Hepatocyte (in vitro differentiated cells): ENCODE measurements at regions not wholly inside any gene's neighbourhood (a gene's known extent, or its start where the extent isn't known, plus 50 kb on each side); places are given as distances from the start of the nearest gene placed in this dataset.

ENCODE experiments used
- EZH2 ChIP-seq: fragments of 200-600 bp; sonication (generic); IDR thresholded peaks from 2 replicates; pipeline ENCODE4 v1.6.1; 2016; ENCODE audit warnings: antibody characterized with exemption, mild to moderate bottlenecking, borderline replicate concordance
- EZH2phosphoT487 ChIP-seq: fragments of 200-600 bp; sonication (generic); IDR thresholded peaks from one replicate; pipeline ENCODE4 v1.6.1; 2018; ENCODE audit warnings: antibody characterized with exemption, mild to moderate bottlenecking, low read depth, moderate library complexity; ENCODE audit not compliant: unreplicated experiment, severe bottlenecking
- TF ChIP-seq, protein P1 (sequence below): fragments of 200-600 bp; sonication (generic); IDR thresholded peaks from 2 replicates; pipeline ENCODE4 v1.5.1; 2016; ENCODE audit warnings: antibody characterized with exemption, mild to moderate bottlenecking; ENCODE audit not compliant: poor library complexity

DNA sequence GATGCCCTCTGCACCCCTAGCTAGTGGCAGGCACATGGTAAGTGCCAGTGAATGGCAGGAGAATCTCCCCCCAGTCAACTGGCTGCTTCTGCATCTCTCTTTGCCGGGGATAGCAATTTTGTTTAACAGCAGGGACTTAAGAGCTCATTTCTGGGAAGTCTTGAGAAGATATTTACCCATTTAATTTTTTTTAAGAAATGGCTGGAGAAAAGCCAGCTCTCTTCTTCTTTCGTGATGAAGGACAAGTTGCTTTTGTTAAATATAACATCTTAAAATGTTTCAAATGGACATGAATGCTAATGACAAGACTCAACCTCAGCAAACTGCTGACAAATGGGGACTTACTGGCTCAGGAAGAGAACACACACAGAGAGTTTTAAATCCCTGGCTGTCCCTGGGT, 55.0 kb upstream of the IYD start:
- TF ChIP-seq, protein P1, sequence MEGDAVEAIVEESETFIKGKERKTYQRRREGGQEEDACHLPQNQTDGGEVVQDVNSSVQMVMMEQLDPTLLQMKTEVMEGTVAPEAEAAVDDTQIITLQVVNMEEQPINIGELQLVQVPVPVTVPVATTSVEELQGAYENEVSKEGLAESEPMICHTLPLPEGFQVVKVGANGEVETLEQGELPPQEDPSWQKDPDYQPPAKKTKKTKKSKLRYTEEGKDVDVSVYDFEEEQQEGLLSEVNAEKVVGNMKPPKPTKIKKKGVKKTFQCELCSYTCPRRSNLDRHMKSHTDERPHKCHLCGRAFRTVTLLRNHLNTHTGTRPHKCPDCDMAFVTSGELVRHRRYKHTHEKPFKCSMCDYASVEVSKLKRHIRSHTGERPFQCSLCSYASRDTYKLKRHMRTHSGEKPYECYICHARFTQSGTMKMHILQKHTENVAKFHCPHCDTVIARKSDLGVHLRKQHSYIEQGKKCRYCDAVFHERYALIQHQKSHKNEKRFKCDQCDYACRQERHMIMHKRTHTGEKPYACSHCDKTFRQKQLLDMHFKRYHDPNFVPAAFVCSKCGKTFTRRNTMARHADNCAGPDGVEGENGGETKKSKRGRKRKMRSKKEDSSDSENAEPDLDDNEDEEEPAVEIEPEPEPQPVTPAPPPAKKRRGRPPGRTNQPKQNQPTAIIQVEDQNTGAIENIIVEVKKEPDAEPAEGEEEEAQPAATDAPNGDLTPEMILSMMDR = no peak
- TF ChIP-seq EZH2phosphoT487 = no peak
- TF ChIP-seq EZH2 = no peak
